Liver (tissue), 2 donors: ENCODE measurements at regions not wholly inside any gene's neighbourhood (a gene's known extent, or its start where the extent isn't known, plus 50 kb on each side); places are given as distances from the start of the nearest gene placed in this dataset.

Source experiments
- CTCF ChIP-seq: fragments of 150-350 bp; IDR thresholded peaks from 2 replicates; pipeline ENCODE4 v1.5.1; 2017; ENCODE audit warnings: improper control_type of control experiment, low read depth, low read length; ENCODE audit not compliant: missing input control
- TF ChIP-seq, protein P1 (sequence below): IDR thresholded peaks from 2 replicates; pipeline ENCODE4 v1.6.1; 2016; ENCODE audit warnings: antibody characterized with exemption
- donor health status: healthy.

DNA sequence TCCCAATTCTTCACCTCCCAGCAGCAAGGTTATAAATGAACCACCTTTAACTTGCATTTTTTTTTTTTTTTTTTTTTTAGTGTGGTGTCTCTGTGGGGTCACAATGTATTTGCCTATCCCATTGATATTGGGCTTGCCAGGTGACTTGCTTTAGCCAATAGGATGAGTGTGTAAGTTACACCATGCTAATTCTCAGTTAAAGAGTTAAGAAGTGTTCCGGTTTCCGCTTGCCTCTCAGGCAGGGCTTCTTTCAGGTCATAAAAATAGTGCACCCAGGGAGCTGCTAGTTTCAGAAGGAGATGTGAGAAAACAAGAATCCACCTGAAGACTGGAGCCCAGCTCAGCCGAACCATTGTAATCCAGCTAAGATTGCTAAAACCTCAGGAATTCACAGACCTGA, 84.2 kb upstream of the PTPRD start:
- TF ChIP-seq, protein P1, sequence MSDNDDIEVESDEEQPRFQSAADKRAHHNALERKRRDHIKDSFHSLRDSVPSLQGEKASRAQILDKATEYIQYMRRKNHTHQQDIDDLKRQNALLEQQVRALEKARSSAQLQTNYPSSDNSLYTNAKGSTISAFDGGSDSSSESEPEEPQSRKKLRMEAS: no peak
- no peak for TF ChIP-seq CTCF
